Activated T-cell treated with anti-CD3 and anti-CD28 coated beads, Interleukin-2, amount 50 U/mL, for 72 hours (primary cell): ENCODE measurements at regions not wholly inside any gene's neighbourhood (a gene's known extent, or its start where the extent isn't known, plus 50 kb on each side); places are given as distances from the start of the nearest gene placed in this dataset.

Experiments
- ATAC-seq, 2 donors: fragments of 150-1000 bp; cut with Tn5 transposase; replicated peaks in 1 of 2; 2 replicates each; pipeline ENCODE4 v1.10.0; 2021; ENCODE audit warnings: moderate library complexity in 2 of 2, mild to moderate bottlenecking in 1 of 2
- DNase-seq, 2 donors: peaks; one replicate each; pipeline ENCODE4 v3.0.0; 2021 to 2022; ENCODE audit warnings: mixed read lengths in 1 of 2
- H3K27ac Mint-ChIP-seq: one replicate; pipeline ENCODE4 v1.8.0; 2022; ENCODE audit warnings: mild to moderate bottlenecking, moderate library complexity, mixed read lengths
- H3K27me3 Mint-ChIP-seq: one replicate; pipeline ENCODE4 v1.8.0; 2022; ENCODE audit warnings: low read depth, mixed read lengths
- H3K36me3 Mint-ChIP-seq, 2 donors: one replicate each; pipeline ENCODE4 v1.8.0; 2022; ENCODE audit warnings: mixed read lengths in 2 of 2, mild to moderate bottlenecking in 1 of 2; ENCODE audit not compliant: insufficient read depth in 2 of 2
- H3K4me1 Mint-ChIP-seq: one replicate; pipeline ENCODE4 v1.8.0; 2022; ENCODE audit warnings: low read depth, mixed read lengths
- H3K4me3 Mint-ChIP-seq, 2 donors: one replicate each; pipeline ENCODE4 v1.8.0; 2022; ENCODE audit warnings: mild to moderate bottlenecking in 2 of 2, mixed read lengths in 2 of 2, moderate library complexity in 2 of 2
- H3K9me3 Mint-ChIP-seq, 2 donors: one replicate each; pipeline ENCODE4 v1.8.0; 2022; ENCODE audit warnings: mixed read lengths in 2 of 2

DNA sequence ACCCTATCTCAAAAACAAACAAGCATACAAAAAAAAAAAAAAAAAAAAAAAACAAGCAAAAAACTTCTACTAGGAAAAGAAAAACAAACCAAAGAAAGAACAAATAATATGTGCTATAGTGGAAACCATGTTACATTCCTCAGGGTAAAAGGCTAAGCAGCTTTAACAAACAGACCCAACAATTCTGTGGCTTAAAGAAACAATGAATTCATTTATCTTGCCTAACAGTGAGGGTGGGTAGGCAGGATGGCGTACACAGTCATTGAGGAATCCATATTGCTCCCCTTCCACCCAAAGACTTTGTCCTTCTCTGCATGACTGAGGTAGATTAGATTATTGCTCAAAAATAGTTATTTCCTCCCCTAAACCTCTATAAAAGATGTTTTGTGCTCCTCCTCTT, 63.1 kb upstream of the ITGA6 start:
- Mint-ChIP-seq H3K27ac (no peak overlapping the region), H3K9me3 (peaks cover 0 to 8% of the 10 kb centered on the region in 2 donors), H3K27me3 (no peaks in the 10 kb centered on the region), H3K4me3 (no peak overlapping the region), H3K4me1 (no peaks in the 10 kb centered on the region), H3K36me3 (peaks cover 2% of the 10 kb centered on the region in 2 donors)
- ATAC-seq (no peak), DNase-seq (no peak)

DNA sequence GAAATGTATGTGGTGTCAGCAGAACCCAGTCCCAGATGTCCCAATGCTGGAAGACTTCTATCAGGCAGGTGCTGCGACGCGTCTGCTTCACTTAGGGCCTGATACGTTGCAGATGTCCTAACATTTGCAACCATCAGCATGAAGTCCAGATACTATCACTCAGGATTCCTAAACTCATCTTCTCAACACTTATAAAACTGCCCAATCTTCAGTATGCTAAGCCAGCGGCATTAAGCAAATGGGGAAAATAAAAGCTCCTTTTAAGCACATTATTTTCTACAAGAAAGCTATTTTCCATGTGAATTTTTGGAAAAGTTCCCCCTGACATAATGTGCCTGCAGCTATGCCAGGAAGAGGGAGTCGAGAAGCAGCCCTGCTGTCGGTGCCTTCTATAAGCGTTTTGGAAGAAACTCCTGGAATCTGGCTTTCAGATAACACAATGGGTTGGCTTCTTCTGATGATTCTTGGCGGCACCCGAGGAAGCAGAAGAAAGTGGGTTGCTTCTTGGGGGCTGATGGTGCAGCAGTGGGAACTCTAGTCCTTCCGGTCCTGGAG, 60.7 kb upstream of the ITGA6 start:
- Mint-ChIP-seq H3K9me3 (peaks cover 0 to 8% of the 10 kb centered on the region in 2 donors), H3K4me3 (no peak overlapping the region), H3K27me3 (no peaks in the 10 kb centered on the region), H3K36me3 (peaks cover 2% of the 10 kb centered on the region in 2 donors), H3K4me1 (no peaks in the 10 kb centered on the region), H3K27ac (no peak overlapping the region)
- ATAC-seq (no peak), DNase-seq (no peak)

DNA sequence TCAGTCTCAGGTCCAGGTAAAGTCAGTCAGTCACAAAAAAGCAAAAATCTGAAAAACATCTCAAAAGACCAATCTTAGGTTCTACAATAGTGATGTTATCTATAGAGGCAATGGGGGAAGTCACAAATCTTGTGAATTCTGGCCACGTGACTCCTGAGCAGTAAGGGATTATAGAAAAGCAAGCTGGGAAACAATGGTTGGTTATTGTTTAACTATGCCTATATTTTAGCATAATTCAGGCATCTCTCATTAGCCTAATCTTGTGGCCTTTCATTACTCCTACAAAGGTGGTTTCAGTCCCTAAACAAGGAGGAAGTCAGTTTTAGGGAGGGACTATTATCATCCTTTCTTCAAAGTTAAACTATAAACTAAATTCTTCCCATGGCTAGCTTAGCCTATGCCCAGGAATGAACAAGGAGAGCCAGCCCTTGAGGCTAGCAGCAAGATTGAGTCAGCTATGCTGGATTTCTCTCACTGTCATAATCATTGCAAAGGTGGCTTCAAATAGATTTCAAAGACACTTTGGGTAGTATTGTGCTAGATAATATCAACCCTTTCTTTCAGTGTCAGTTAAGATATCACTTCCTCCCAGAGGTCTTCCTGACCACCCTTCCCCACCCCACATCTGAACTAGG, 56.4 kb upstream of the ITGA6 start:
- Mint-ChIP-seq H3K4me3 (no peak overlapping the region), H3K9me3 (peaks cover 0 to 8% of the 10 kb centered on the region in 2 donors), H3K4me1 (no peaks in the 10 kb centered on the region), H3K36me3 (peaks cover 2% of the 10 kb centered on the region in 2 donors), H3K27me3 (peaks cover 7% of the 10 kb centered on the region), H3K27ac (no peak overlapping the region)
- ATAC-seq (no peak), DNase-seq (no peak)

DNA sequence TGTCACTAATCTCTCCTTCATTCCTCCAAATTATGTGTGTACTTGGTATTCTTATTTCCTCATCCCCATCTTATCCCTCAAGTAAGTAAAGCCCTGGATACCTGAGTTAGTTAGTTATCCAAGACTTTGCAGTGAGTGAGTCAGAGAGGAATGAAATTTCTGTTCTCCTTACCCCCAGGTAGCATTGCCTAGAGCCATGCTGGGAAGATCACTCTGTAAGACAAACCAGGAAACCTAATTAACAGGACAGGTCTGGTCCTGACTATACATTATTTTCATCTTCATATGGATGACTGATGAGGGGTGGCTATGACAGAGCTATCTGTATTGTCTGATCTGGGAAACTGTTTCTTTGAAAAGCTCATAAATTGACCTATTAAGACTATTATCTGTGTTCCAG, 55.0 kb upstream of the ITGA6 start:
- H3K27me3 Mint-ChIP-seq: peaks cover 7% of the 10 kb centered on the region
- H3K27ac Mint-ChIP-seq: no peak overlapping the region
- DNase-seq: no peak
- H3K36me3 Mint-ChIP-seq: peaks cover 2% of the 10 kb centered on the region in 2 donors
- no peak overlapping the region for H3K4me3 Mint-ChIP-seq
- ATAC-seq: no peak
- H3K9me3 Mint-ChIP-seq: peaks cover 0 to 8% of the 10 kb centered on the region in 2 donors
- no peaks in the 10 kb centered on the region for H3K4me1 Mint-ChIP-seq

DNA sequence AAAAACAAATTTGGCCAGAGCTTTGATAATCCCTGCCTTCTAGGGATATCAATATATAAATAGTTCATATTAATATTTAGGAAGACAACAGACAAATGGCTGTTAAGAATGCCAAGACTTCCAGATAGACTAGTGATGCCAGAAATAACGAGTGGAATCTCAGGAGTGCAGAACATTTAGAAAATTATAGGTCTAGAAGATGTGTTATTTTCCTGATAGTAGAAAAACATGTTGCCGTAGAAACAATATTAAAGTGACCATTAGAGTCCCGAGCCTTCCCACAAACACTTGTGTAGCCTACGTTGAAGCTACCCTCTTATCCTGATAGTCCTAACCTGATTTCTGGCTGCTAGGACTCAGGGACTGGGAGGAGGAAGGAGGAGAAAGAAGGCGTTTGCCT, 54.3 kb upstream of the ITGA6 start:
- Mint-ChIP-seq H3K27me3 (peaks cover 7% of the 10 kb centered on the region), H3K27ac (no peak overlapping the region), H3K36me3 (peaks cover under 1 to 2% of the 10 kb centered on the region in 2 donors), H3K9me3 (peaks cover 0 to 7% of the 10 kb centered on the region in 2 donors), H3K4me1 (no peaks in the 10 kb centered on the region), H3K4me3 (no peak overlapping the region)
- DNase-seq (no peak), ATAC-seq (no peak)

DNA sequence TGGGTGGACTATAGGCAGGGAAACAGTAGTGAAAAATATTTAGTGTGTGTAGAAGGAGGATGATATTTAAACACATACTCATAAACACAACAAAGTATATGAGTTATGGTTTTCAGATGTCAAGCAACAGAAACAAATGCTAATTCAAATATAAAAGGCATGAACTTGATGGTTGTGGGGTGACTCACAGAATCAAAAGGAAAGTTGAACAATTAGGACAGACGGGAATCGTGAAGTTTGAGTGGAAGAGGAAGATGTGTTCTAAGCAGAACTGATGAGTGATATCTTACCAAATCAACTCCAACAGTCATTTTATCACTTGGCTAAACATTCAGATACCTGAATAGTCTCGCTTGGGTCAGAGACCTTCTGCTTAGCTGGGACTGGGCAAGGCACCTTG, 53.6 kb upstream of the ITGA6 start:
- ATAC-seq (no peak), DNase-seq (no peak)
- Mint-ChIP-seq H3K36me3 (peaks cover 0 to 3% of the 10 kb centered on the region in 2 donors), H3K4me1 (no peaks in the 10 kb centered on the region), H3K27me3 (peaks cover 7% of the 10 kb centered on the region), H3K4me3 (no peak overlapping the region), H3K9me3 (peaks cover 1 to 6% of the 10 kb centered on the region in 2 donors), H3K27ac (no peak overlapping the region)

DNA sequence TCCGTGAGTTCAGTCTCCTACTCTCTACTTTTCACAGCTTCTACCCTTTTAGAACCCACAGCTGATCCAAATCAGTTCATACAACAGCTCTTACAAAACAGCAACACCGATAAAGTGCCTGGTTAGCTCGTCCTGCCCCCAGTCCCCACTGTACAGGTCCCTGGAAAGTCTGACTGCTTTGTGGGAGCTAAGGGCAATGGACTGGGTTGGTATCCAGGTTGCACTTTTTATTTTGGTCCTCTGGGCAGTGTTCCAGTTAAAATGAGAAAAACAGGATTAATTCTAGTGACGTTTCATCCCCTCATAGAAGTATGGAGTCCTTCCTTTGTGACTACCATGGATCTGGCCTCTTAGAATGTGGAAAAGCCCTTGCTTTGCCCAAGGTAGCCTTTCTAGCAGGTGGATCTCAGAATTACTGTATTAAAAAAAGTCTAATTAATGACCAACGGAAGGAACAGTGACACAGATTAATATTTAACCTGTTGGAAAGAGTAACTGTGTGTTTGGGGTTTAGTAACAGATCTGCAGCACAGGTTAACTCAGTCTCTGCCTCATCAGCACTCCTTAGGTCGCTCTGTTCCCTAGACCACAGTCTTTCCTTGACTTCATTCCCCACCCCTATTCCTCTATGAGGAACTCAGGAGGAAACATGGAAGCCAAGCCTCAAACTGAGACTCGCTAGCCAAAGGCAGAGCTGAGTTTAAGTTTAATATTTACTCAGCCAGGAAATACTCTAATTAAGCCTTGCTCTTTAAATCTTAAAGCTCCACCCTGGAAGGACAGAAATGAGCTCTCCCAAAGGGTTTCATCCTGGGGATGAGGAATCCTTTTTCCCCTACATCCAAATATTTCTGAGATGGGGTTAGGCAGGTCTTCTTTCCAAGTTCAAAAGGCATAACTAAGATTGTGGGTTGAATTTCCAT, 52.8 kb upstream of the ITGA6 start:
- Mint-ChIP-seq H3K4me1 (no peaks in the 10 kb centered on the region), H3K36me3 (peaks cover 3 to 5% of the 10 kb centered on the region in 2 donors), H3K27ac (no peak overlapping the region), H3K4me3 (no peak overlapping the region), H3K9me3 (peaks cover 3 to 6% of the 10 kb centered on the region in 2 donors), H3K27me3 (peaks cover 7% of the 10 kb centered on the region)
- ATAC-seq (no peak), DNase-seq (no peak)

DNA sequence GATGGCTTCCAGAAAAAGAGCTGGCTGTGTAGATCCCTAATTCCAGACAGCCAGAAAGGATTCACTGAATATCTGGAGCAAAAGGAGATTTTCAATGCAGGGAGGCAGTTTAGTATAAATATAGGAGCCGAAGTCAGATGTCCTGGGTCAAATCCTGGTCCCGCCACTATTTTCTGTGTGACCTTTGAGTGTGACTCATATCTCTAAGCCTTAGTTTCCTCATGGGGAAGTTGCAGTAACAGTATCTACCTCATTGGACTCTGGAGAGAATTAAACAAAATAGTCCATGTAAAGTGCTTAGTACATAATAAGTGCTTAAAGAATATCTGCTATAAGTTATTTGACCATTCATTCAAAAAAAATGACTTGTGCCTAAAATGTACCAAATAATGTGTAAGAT, 52.1 kb upstream of the ITGA6 start:
- H3K36me3 Mint-ChIP-seq: peaks cover 3 to 5% of the 10 kb centered on the region in 2 donors
- H3K9me3 Mint-ChIP-seq: peaks cover 3 to 6% of the 10 kb centered on the region in 2 donors
- H3K27ac Mint-ChIP-seq: no peak overlapping the region
- H3K27me3 Mint-ChIP-seq: peaks cover 7% of the 10 kb centered on the region
- H3K4me1 Mint-ChIP-seq: no peaks in the 10 kb centered on the region
- ATAC-seq (no peak), DNase-seq (no peak)
- no peak overlapping the region for H3K4me3 Mint-ChIP-seq

DNA sequence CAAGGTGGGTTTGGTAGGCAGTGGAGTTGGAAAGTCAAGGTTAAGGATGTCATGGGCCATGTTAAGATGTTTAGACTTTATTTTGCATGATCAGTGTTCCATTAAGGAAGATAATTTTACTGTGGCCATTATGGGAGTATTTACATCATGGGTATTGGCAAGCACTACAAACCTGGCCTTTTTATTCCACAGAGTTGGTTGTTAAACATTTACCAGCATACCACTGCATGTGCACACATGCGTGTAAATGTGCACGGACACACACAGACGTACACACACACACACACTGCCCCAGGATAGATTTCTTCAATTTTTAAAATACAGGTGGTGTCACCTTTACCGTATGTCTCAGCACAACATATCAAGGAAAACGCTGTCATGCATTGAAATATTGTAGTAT, 51.4 kb upstream of the ITGA6 start:
- Mint-ChIP-seq H3K27me3 (peaks cover 7% of the 10 kb centered on the region), H3K36me3 (peaks cover 3 to 5% of the 10 kb centered on the region in 2 donors), H3K4me1 (no peaks in the 10 kb centered on the region), H3K27ac (no peak overlapping the region), H3K4me3 (no peak overlapping the region), H3K9me3 (peaks cover 4 to 6% of the 10 kb centered on the region in 2 donors)
- DNase-seq (no peak), ATAC-seq (no peak)

DNA sequence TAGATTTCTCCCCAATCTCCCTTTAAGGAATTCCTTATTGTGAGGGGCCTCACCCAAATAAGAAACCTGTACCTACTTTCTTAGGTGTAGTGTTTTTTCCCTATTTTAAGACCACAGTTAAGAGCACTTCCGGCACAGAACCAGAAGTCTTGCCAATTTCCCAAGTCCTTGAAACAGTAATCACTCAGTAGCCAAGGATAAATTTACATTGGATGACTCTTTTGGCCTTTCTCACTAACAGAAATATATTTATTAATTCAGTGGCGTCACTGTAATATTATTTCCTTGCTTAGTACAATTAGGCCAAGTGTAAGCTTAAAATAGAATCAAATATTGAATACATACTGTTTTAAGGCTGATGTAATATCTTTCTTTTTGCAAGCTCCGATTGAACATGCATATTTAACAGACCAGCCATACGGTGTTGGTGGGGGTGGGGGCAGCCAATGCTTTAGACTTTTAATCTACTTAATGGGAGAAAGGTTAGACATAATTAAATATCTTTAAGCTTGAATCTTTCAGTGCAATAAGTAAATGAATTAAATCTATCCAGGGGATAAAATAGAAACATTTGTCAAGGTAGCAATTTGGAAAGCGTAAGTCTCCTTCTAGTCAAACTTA, 50.8 kb upstream of the ITGA6 start:
- Mint-ChIP-seq H3K9me3 (peaks cover 6% of the 10 kb centered on the region in 2 donors), H3K4me3 (no peak overlapping the region), H3K4me1 (no peaks in the 10 kb centered on the region), H3K36me3 (peaks cover 3 to 5% of the 10 kb centered on the region in 2 donors), H3K27me3 (peaks cover 7% of the 10 kb centered on the region), H3K27ac (no peak overlapping the region)
- ATAC-seq: no peak
- DNase-seq: no peak

DNA sequence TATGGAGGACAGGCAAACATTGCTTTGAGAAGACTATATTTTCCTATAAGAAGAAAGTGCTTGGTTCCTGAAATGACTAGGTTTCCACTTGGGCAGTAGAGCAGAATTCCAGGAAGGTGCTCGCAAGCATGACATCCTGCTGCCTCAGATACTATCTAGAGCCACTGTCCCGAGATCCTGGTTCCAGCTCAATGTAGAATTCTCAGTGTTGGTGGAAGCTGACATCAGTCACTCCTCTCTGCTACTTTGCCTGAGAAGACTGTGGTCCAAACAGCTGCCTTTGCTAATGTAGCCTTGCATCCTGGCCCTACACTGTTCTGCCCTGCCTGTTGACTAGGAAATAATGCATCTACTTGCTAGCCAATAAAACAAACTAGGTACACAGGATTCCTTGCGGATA, 50.0 kb upstream of the ITGA6 start:
- peaks cover 3 to 5% of the 10 kb centered on the region in 2 donors for H3K36me3 Mint-ChIP-seq

More for the DNA sequence above, 50.0 kb upstream of the ITGA6 start:
- Mint-ChIP-seq H3K4me1 (no peaks in the 10 kb centered on the region), H3K27me3 (peaks cover 7% of the 10 kb centered on the region), H3K4me3 (no peak overlapping the region), H3K27ac (no peak overlapping the region), H3K9me3 (peaks cover 6% of the 10 kb centered on the region in 2 donors)
- no peak for DNase-seq
- ATAC-seq: no peak
